ENCODE measurements at regions not wholly inside any gene's neighbourhood (a gene's known extent, or its start where the extent isn't known, plus 50 kb on each side); places are given as distances from the start of the nearest gene placed in this dataset.
"Not testable (repeated sequence)": the region's sequence is repeated elsewhere in the genome, so short reads cannot be mapped to it uniquely, and the experiment has no call there.

DNA sequence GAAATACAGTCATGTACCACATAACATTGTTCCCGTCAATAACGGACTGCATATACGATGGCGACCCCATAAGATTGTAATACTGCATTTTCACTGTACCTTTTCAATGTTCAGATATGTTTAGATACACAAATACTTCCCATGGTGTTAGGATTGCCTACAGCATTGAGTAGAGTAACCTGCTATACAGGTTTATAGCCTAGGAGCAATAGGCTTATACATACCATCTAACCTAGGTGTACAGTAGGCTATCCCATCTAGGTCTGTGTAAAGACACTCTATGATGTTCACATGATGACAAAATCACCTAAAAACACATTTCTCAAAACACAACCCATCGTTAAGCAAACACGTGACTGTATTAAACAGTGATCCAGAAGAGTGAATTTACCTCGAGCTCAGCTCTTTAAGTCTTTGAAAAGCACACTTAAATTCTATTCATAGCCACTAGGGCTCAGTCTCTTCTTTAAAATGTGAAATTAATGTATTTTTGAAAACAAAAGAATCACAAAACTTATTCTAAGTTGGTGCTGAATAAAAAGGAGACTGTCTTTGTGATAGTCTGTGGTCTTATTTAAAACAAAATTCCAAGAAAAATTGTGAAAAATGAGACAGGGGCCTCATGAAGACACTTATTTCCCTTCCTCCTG, 239.1 kb upstream of the ARID2 start:
- no peaks in the 10 kb centered on the region for H3K36me3 Mint-ChIP-seq
- no peaks in the 10 kb centered on the region for H3K27me3 Mint-ChIP-seq
- H3K9me3 Mint-ChIP-seq, result peaks cover 10% of the 10 kb centered on the region
- H3K4me1 Mint-ChIP-seq, result no peaks in the 10 kb centered on the region
- no peak overlapping the region for H3K27ac Mint-ChIP-seq
- H3K4me3 Mint-ChIP-seq, result no peak overlapping the region

GRCh38 chr12:45494279-45494678, 235.2 kb upstream of the ARID2 start:
- peaks cover 10% of the 10 kb centered on the region for H3K9me3 Mint-ChIP-seq
- H3K4me3 Mint-ChIP-seq, result no peak overlapping the region
- H3K27me3 Mint-ChIP-seq, result no peaks in the 10 kb centered on the region

DNA sequence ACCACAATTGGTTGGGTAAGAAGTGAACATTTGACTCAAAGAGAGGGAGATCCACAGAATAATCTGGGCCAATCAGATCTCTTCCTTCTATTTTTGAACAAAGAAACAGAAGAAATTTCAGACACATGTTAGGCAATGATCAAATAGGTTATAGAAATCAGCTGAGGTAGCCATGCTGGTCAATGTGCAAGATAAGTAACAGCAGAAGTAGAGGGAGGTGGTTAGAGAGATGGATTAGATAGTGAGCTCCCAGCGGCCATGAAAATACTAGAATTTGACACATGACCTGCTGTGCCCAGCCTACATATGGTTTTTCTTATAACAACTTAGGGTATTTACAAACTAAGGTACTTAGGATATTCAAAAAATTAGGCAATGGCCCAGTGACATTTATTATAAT, 230.9 kb upstream of the ARID2 start:
- Mint-ChIP-seq H3K9me3 (no peaks in the 10 kb centered on the region), H3K36me3 (no peaks in the 10 kb centered on the region), H3K27me3 (no peaks in the 10 kb centered on the region), H3K4me1 (no peaks in the 10 kb centered on the region), H3K27ac (no peak overlapping the region), H3K4me3 (no peak overlapping the region)

More at GRCh38 chr12:45494279-45494678, 235.2 kb upstream of the ARID2 start:
- no peaks in the 10 kb centered on the region for H3K36me3 Mint-ChIP-seq
- no peak overlapping the region for H3K27ac Mint-ChIP-seq
- H3K4me1 Mint-ChIP-seq, result no peaks in the 10 kb centered on the region

DNA sequence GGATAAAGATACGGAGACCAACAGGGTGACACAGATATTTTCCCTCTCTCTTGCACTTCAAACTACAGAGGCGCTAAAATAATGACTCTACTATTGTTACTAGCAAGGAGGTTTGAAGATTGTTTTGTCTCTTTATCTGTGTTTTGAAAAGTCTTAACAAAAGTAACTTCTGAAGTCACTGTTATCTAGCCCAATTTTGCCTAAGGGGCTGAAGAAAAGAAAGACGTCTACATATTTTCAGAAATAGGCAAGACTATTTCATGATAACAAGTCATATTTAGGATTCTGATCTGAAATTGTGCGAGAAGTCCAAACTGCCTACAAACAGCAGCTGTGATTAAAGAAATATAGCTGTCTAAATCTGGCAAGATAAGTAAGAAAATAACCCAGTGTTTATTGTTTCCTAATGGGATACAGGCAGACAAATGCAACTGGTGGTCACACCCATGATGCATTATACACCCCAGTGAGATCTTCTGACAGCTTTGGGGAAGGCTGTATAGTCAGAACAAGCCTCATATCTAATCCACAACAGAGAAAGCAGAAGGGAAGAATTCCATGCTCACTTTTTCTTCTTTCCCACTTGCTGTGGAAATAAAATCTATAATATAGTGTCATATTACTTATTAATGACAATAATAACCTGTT, 226.9 kb upstream of the ARID2 start:
- Mint-ChIP-seq H3K27me3 (no peaks in the 10 kb centered on the region), H3K27ac (no peak overlapping the region), H3K4me3 (no peak overlapping the region), H3K36me3 (no peaks in the 10 kb centered on the region), H3K4me1 (no peaks in the 10 kb centered on the region), H3K9me3 (no peaks in the 10 kb centered on the region)

GRCh38 chr12:45503899-45504298, 225.6 kb upstream of the ARID2 start:
- no peak overlapping the region for H3K27ac Mint-ChIP-seq
- H3K9me3 Mint-ChIP-seq, result no peaks in the 10 kb centered on the region
- H3K27me3 Mint-ChIP-seq, result no peaks in the 10 kb centered on the region
- H3K36me3 Mint-ChIP-seq, result no peaks in the 10 kb centered on the region
- H3K4me3 Mint-ChIP-seq, result no peak overlapping the region
- no peaks in the 10 kb centered on the region for H3K4me1 Mint-ChIP-seq

- no peaks in the 10 kb centered on the region for H3K36me3 Mint-ChIP-seq
- H3K4me3 Mint-ChIP-seq, result no peak overlapping the region
These were observed 225.0 kb upstream of the ARID2 start for GRCh38 chr12:45504316-45505010.

DNA sequence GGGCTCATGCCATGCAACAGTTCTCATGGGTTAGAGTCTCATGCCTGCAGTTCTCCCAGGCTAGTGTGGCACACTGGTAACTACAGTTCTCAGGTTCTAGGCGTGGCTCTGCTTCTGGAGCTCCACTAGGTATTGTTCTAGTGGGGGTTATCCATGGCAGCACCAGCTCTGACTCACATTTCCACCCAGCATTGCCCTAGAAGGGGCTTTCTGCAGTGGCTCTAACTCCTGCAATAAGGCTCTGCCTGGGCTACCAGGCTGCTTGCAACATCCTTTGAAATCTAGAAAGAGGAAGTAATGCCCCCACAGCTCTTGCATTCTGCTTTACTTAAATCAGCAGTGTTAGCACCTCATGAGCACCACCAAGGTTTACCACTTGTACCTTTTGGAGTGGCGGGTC, 220.3 kb upstream of the ARID2 start:
- Mint-ChIP-seq H3K9me3 (no peaks in the 10 kb centered on the region), H3K4me3 (no peak overlapping the region), H3K27ac (no peak overlapping the region), H3K27me3 (no peaks in the 10 kb centered on the region), H3K4me1 (no peaks in the 10 kb centered on the region), H3K36me3 (no peaks in the 10 kb centered on the region)

More at GRCh38 chr12:45504316-45505010, 225.0 kb upstream of the ARID2 start:
- no peaks in the 10 kb centered on the region for H3K4me1 Mint-ChIP-seq
- no peak overlapping the region for H3K27ac Mint-ChIP-seq
- H3K9me3 Mint-ChIP-seq, result no peaks in the 10 kb centered on the region
- no peaks in the 10 kb centered on the region for H3K27me3 Mint-ChIP-seq

DNA sequence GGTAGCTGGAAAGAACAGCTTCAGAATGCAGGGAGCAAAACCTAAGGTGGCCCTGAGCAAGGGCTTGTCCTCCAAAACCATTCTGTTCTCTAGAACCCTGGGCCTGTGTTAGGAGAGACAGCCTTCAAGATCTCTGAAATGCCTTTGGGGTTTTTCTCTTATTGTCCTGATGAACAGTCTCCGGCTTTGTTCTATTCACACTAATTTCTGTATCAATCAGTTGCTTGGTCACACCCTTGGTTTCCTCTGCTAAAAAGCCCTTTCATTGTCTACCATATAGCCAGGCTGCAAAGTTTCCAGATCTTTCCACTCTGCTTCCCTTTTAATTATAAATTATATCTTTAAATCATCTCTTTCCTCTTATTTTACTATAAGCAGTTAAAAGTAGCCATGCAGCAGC, 219.9 kb upstream of the ARID2 start:
- Mint-ChIP-seq H3K4me1 (no peaks in the 10 kb centered on the region), H3K36me3 (no peaks in the 10 kb centered on the region), H3K27me3 (no peaks in the 10 kb centered on the region), H3K27ac (no peak overlapping the region), H3K4me3 (no peak overlapping the region), H3K9me3 (no peaks in the 10 kb centered on the region)

DNA sequence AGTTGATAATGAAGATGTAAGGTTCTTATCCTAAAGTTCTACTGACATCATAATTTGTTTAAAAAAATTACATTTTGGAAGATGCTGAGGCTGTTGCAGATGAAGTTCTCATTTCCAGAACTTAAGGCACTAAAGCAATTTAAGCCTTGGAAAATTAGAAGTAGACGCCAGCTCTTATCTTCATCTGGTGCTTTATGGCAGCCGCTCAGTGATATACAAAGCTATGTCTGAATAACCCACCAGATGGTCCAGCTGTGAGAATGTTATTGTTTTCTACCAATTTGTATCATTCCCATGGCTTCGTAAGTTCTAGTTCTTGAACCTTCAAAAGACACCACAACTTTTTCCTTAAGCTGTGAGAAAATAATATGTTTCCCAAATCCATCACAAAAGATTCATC, 212.1 kb upstream of the ARID2 start:
- H3K27ac Mint-ChIP-seq, result peak overlapping the region; percentile 30
- no peak overlapping the region for H3K4me3 Mint-ChIP-seq
- H3K27me3 Mint-ChIP-seq, result no peaks in the 10 kb centered on the region
- H3K36me3 Mint-ChIP-seq, result no peaks in the 10 kb centered on the region
- no peaks in the 10 kb centered on the region for H3K9me3 Mint-ChIP-seq
- H3K4me1 Mint-ChIP-seq, result peaks cover 12% of the 10 kb centered on the region

- Mint-ChIP-seq H3K4me1 (peaks cover 12% of the 10 kb centered on the region), H3K4me3 (peak overlapping the region; percentile 5), H3K36me3 (peaks cover 1% of the 10 kb centered on the region), H3K9me3 (peaks cover 10% of the 10 kb centered on the region), H3K27ac (peak overlapping the region; percentile 38), H3K27me3 (no peaks in the 10 kb centered on the region)
These were observed 210.9 kb upstream of the ARID2 start for GRCh38 chr12:45518291-45519235.

- Mint-ChIP-seq H3K36me3 (peaks cover 3% of the 10 kb centered on the region), H3K4me1 (peaks cover 12% of the 10 kb centered on the region), H3K4me3 (no peak overlapping the region), H3K27ac (no peak overlapping the region), H3K27me3 (no peaks in the 10 kb centered on the region), H3K9me3 (peaks cover 19% of the 10 kb centered on the region)
These were observed 207.3 kb upstream of the ARID2 start for GRCh38 chr12:45522227-45522626.

DNA sequence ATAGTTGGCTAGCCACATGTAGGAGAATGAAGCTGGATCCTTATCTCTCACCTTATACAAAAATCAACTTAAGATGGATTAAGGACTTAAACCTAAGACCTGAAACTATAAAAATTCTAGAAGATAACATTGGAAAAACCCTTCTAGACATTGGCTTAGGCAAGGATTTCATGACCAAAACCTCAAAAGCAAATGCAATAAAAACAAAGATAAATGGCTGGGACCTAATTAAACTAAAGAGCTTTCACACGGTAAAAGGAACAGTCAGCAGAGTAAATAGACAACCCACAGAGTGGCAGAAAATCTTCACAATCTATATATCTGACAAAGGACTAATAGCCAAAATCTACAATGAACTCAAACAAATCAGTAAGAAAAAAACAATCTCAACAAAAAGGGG, 202.7 kb upstream of the ARID2 start:
- H3K9me3 Mint-ChIP-seq, result peaks cover 19% of the 10 kb centered on the region
- not testable (repeated sequence) for H3K4me3 Mint-ChIP-seq, H3K36me3 Mint-ChIP-seq, H3K27ac Mint-ChIP-seq, H3K4me1 Mint-ChIP-seq, H3K27me3 Mint-ChIP-seq

DNA sequence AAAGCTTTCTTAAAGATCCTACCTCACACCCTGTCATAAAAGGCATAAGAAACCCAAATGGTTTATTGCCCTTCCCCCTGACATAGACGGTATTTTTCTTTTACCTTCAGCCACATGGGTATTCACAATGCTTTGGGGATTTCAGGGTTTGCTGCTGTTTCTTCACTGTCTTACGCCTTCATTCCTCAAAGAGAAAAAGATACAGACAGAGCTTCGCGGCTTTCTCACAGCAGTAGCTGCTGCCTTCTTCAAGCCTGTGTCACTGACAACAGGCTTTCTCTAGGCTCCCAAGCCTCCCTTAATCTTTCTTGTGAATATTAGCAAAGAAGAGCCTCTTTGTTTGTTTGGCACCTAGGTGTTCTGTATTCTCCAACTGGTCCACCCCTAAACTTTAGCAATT, 197.4 kb upstream of the ARID2 start:
- no peaks in the 10 kb centered on the region for H3K4me1 Mint-ChIP-seq
- H3K27me3 Mint-ChIP-seq, result no peaks in the 10 kb centered on the region
- H3K9me3 Mint-ChIP-seq, result no peaks in the 10 kb centered on the region
- no peak overlapping the region for H3K4me3 Mint-ChIP-seq
- no peaks in the 10 kb centered on the region for H3K36me3 Mint-ChIP-seq
- no peak overlapping the region for H3K27ac Mint-ChIP-seq

DNA sequence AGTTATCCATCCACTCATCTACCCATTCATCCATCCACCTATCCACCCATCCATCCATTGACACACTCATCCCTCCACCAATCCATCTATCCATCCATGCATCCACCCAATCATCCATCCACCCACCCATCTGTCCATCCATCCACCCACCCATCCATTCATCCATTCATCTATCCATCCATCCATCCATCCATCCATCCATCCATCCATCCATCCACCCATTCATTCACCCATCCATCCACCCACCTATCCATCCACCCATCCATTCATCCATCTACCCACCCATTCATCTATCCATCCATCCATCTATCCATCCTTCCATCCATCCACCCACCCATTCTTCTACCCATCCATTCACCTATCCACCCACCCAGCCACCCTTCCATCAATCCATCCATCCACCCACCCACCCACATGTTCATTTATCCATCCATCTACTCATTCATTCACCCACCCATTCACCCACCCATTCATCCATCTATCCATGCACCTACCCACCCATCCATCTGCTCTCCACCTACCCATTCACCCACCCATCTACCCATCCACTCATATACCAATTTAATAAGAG, 193.8 kb upstream of the ARID2 start:
- H3K27ac Mint-ChIP-seq, result no peak overlapping the region
- no peak overlapping the region for H3K4me3 Mint-ChIP-seq
- H3K9me3 Mint-ChIP-seq, result no peaks in the 10 kb centered on the region
- no peaks in the 10 kb centered on the region for H3K4me1 Mint-ChIP-seq
- H3K27me3 Mint-ChIP-seq, result no peaks in the 10 kb centered on the region
- no peaks in the 10 kb centered on the region for H3K36me3 Mint-ChIP-seq

DNA sequence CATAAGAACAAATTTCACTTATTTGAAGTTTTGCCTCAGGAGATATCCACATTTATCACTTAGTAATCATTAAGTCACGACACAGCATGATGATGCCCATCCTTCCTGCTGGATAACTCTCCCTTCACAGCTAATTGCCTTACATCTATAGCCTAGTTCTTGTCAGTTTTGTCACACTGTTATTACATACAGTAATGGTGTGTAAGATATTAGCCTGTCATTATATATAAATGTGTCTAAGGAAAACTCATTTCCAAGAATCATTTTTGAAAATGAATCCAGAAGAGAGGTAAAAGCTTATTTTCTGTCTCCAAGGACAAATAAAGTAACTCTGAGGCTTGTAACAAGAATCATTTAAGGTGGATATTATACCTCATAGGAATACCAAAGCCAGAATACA, 193.2 kb upstream of the ARID2 start:
- Mint-ChIP-seq H3K4me3 (no peak overlapping the region), H3K4me1 (no peaks in the 10 kb centered on the region), H3K27me3 (no peaks in the 10 kb centered on the region), H3K27ac (no peak overlapping the region), H3K9me3 (no peaks in the 10 kb centered on the region), H3K36me3 (no peaks in the 10 kb centered on the region)
